ENCODE measurements at regions not wholly inside any gene's neighbourhood (a gene's known extent, or its start where the extent isn't known, plus 50 kb on each side); places are given as distances from the start of the nearest gene placed in this dataset.

DNA sequence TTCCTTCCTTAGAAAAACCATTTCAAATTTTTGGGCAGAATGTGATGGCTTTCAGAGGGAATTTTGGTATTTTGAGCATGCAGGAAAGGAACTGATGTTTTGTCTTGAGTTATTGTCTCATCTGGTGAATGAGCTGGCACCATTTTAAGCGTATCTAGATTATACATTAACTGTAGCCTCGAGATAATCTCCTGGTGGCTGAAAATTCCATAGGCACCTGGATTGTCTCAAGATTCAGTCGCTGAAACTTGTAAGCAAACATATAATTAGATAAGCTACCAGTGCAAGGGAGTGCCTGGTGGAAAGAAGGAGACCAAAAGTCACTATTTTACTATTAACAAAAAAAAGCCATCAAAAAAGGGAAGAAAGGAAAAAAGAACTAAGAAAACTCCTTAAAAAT lies 687.8 kb upstream of the DDX18 start:
- DNase-seq (ENCODE audit: low spot score in 2 of 2) = no peak
- no peak for TF ChIP-seq POLR2A (IDR thresholded peaks at IDR 0.05)
- TF ChIP-seq, protein P1, sequence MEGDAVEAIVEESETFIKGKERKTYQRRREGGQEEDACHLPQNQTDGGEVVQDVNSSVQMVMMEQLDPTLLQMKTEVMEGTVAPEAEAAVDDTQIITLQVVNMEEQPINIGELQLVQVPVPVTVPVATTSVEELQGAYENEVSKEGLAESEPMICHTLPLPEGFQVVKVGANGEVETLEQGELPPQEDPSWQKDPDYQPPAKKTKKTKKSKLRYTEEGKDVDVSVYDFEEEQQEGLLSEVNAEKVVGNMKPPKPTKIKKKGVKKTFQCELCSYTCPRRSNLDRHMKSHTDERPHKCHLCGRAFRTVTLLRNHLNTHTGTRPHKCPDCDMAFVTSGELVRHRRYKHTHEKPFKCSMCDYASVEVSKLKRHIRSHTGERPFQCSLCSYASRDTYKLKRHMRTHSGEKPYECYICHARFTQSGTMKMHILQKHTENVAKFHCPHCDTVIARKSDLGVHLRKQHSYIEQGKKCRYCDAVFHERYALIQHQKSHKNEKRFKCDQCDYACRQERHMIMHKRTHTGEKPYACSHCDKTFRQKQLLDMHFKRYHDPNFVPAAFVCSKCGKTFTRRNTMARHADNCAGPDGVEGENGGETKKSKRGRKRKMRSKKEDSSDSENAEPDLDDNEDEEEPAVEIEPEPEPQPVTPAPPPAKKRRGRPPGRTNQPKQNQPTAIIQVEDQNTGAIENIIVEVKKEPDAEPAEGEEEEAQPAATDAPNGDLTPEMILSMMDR (IDR thresholded peaks at IDR 0.05) = no peak
- intact Hi-C loops (cut with DNase I; ENCODE audit: low total_unique reads) = no loop called here

DNA sequence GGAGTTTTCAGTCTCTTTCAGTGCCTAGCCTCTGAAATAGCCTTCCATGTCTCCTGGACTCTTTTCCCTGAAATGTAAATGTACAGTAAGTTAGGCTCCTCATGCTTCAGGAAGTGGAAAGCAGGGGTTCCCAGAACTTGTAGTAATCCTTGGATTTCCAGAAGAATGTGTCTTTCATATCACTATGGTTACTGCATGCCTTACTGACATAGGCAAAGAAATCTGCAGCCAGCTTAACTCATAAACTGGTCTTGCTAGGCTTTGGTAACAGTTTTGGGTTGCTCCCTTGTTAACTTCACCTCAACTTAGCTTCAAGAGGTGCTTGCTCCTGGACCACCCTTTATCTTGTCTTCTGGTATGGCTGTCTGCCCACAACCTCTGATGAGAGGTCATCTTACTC lies 686.8 kb upstream of the DDX18 start:
- H3K36me3 ChIP-seq = no peaks in the 10 kb centered on the region
- intact Hi-C loops (cut with DNase I; ENCODE audit: low total_unique reads) = no loop called here

More for the DNA sequence above, 687.8 kb upstream of the DDX18 start:
- no peak overlapping the region for H3K27ac ChIP-seq
- no peaks in the 10 kb centered on the region for H3K4me1 ChIP-seq
- H3K27me3 ChIP-seq = no peaks in the 10 kb centered on the region
- H3K36me3 ChIP-seq = no peaks in the 10 kb centered on the region
- H3K9me3 ChIP-seq = no peaks in the 10 kb centered on the region
- no peak overlapping the region for H3K4me3 ChIP-seq

DNA sequence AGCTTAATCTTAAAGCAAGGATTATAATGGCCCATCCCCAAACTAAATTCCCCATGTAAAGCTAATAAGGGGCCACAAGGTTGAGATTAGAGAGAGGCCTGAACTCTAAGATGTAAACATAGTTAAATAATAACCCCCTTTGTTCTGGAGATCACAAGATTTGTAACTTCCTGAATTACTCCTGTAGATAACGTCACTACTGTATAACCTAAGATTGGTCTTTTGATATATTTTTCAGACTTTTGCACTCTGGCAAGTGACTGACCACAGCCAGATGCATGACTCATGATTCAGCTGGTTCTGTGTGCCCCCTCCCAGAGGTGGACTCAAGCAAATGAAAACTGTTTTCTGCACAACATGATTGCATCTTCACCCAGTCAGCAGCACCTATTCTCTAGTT lies 686.0 kb upstream of the DDX18 start:
- H3K27me3 ChIP-seq = no peaks in the 10 kb centered on the region
- H3K27ac ChIP-seq = no peak overlapping the region
- H3K9me3 ChIP-seq = peaks cover 0 to 2% of the 10 kb centered on the region in 2 donors
- no peak for DNase-seq (ENCODE audit: low spot score in 2 of 2)
- no peak for TF ChIP-seq POLR2AphosphoS5 (IDR thresholded peaks at IDR 0.05)
- TF ChIP-seq, protein P1 (IDR thresholded peaks at IDR 0.05) = no peak
- TF ChIP-seq POLR2A (IDR thresholded peaks at IDR 0.05) = no peak
- no peak overlapping the region for H3K4me3 ChIP-seq
- intact Hi-C loops (cut with DNase I; ENCODE audit: low total_unique reads) = no loop called here
- no peaks in the 10 kb centered on the region for H3K36me3 ChIP-seq
- H3K4me1 ChIP-seq = no peaks in the 10 kb centered on the region

More for the DNA sequence above, 686.8 kb upstream of the DDX18 start:
- TF ChIP-seq, protein P1 (IDR thresholded peaks at IDR 0.05) = no peak
- no peak for TF ChIP-seq POLR2A (IDR thresholded peaks at IDR 0.05)
- TF ChIP-seq POLR2AphosphoS5 (IDR thresholded peaks at IDR 0.05) = no peak
- H3K27ac ChIP-seq = no peak overlapping the region
- H3K4me1 ChIP-seq = no peaks in the 10 kb centered on the region
- DNase-seq (ENCODE audit: low spot score in 2 of 2) = no peak
- no peaks in the 10 kb centered on the region for H3K9me3 ChIP-seq
- no peaks in the 10 kb centered on the region for H3K27me3 ChIP-seq
- no peak overlapping the region for H3K4me3 ChIP-seq

DNA sequence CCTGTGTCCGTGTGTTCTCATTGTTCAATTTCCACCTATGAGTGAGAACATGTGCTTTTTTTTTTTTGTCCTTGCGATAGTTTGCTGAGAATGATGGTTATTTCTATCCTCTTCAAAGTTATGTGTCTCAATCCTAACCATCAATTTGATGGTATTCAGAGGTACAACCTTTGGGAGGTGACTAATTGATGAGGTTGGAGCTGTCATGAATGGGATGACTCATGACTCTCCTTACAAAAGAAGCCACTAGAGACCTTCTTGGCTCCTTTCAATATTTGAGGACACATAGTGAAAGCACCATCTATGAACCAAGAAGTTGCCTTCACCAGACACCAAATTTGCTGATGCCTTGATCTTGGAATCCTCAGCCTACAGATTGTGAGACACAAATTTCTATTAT lies 677.1 kb upstream of the DDX18 start:
- Histone ChIP-seq H3K27me3 (no peaks in the 10 kb centered on the region), H3K9me3 (peaks cover 0 to 7% of the 10 kb centered on the region in 2 donors), H3K27ac (no peak overlapping the region), H3K4me1 (no peaks in the 10 kb centered on the region), H3K36me3 (no peaks in the 10 kb centered on the region), H3K4me3 (no peak overlapping the region)
- intact Hi-C loops (cut with DNase I; ENCODE audit: low total_unique reads) = loop anchor here (5.0 kb wide), 1 partner anchor 590 kb away; no protein-coding TSS in a partner anchor
- TF ChIP-seq POLR2AphosphoS5 (IDR thresholded peaks at IDR 0.05) (no peak), POLR2A (IDR thresholded peaks at IDR 0.05) (no peak)
- TF ChIP-seq, protein P1 (IDR thresholded peaks at IDR 0.05) = no peak
- no peak for DNase-seq (ENCODE audit: low spot score in 2 of 2)

DNA sequence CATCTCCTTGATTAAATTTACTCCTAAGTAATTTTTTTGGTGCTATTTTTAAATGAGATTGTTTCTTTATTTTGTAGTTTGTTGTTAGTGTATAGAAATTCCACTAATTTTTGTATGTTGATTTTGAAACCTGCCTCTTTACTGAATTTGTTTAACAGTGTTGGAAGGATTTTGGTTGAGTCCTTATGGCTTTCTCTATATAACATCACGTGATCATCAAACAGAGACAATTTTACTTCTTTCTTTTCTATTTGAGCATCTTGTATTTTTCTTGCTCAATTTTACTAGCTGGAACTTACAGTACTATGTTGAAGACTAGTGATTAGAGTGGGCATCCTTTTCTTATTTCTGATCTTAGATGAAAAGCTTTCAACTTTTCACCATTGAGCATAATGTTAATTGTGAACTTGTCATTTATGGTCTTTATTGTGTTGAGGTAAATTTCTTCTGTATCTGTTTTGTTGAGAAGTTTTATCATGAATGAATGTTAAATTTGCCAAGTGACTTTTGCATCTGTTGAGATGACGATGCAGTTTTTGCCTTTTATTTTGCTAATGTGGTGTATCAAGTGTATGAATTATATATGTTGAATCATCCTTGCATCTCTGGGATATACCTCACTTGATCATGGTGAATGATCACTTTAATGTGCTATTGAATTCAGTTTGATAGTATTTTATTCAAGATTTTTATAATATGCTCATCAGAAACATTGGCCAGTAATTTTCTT lies 645.3 kb upstream of the DDX18 start:
- H3K9me3 ChIP-seq = peaks cover 6 to 17% of the 10 kb centered on the region in 2 donors
- no peaks in the 10 kb centered on the region for H3K36me3 ChIP-seq
- no peaks in the 10 kb centered on the region for H3K4me1 ChIP-seq
- no peak for TF ChIP-seq POLR2AphosphoS5 (IDR thresholded peaks at IDR 0.05)
- TF ChIP-seq, protein P1 (IDR thresholded peaks at IDR 0.05) = no peak
- no peak for TF ChIP-seq POLR2A (IDR thresholded peaks at IDR 0.05)
- no peak for DNase-seq (ENCODE audit: low spot score in 2 of 2)
- H3K4me3 ChIP-seq = no peak overlapping the region
- intact Hi-C loops (cut with DNase I; ENCODE audit: low total_unique reads) = no loop called here
- no peaks in the 10 kb centered on the region for H3K27me3 ChIP-seq
- no peak overlapping the region for H3K27ac ChIP-seq
